WTC11 (cell line): ENCODE measurements at regions not wholly inside any gene's neighbourhood (a gene's known extent, or its start where the extent isn't known, plus 50 kb on each side); places are given as distances from the start of the nearest gene placed in this dataset.

Source experiments
- ATAC-seq: fragments of 200-7000 bp; cut with Tn5 transposase; 2 replicates; pipeline ENCODE4 v1.10.0; 2021; ENCODE audit warnings: mild to moderate bottlenecking, moderate library complexity
- CTCF ChIA-PET: fragments of 300-600 bp; sonication (Branson Sonifier 250); formaldehyde crosslinking; loops from one replicate; lab custom pipeline; 2021; ENCODE audit warnings: antibody characterized with exemption; lab: Charles Lee
- POLR2A ChIA-PET: fragments of 350-600 bp; sonication (Branson Sonifier 250); formaldehyde crosslinking; loops from one replicate; lab custom pipeline; 2021; ENCODE audit warnings: antibody characterized with exemption; lab: Charles Lee
- DNase-seq: peaks from one replicate; pipeline ENCODE4 v3.0.0; 2021; ENCODE audit warnings: low spot score
- H3K27ac Mint-ChIP-seq: 2 replicates; pipeline ENCODE4 v1.8.0; 2021; ENCODE audit warnings: mixed read lengths
- H3K27me3 Mint-ChIP-seq: 2 replicates; pipeline ENCODE4 v1.8.0; 2021; ENCODE audit warnings: low read depth, mild to moderate bottlenecking, moderate library complexity, mixed read lengths
- H3K36me3 Mint-ChIP-seq: 2 replicates; pipeline ENCODE4 v1.8.0; 2021; ENCODE audit warnings: mixed read lengths
- H3K4me1 Mint-ChIP-seq: 2 replicates; pipeline ENCODE4 v1.8.0; 2022; ENCODE audit warnings: mixed read lengths
- H3K4me3 Mint-ChIP-seq: 2 replicates; pipeline ENCODE4 v1.8.0; 2021; ENCODE audit warnings: mild to moderate bottlenecking, moderate library complexity, mixed read lengths
- H3K9me3 Mint-ChIP-seq: 2 replicates; pipeline ENCODE4 v1.8.0; 2021; ENCODE audit warnings: mixed read lengths
- CBFB ChIP-seq: sonication (generic); formaldehyde crosslinking; IDR thresholded peaks from 2 replicates; pipeline ENCODE4 v1.8.1; 2022; ENCODE audit warnings: mild to moderate bottlenecking, low read depth, missing genetic modification reagents
- E2F4 ChIP-seq: sonication (generic); formaldehyde crosslinking; IDR thresholded peaks from 2 replicates; pipeline ENCODE4 v1.8.1; 2022; ENCODE audit warnings: low read depth, mild to moderate bottlenecking, moderate library complexity, missing genetic modification reagents, borderline replicate concordance
- E2F5 ChIP-seq: sonication (generic); formaldehyde crosslinking; IDR thresholded peaks from 2 replicates; pipeline ENCODE4 v1.8.1; 2022; ENCODE audit warnings: mild to moderate bottlenecking, moderate library complexity, missing genetic modification reagents
- FOXJ3 ChIP-seq: sonication (generic); formaldehyde crosslinking; IDR thresholded peaks from 2 replicates; pipeline ENCODE4 v1.9.0; 2021; ENCODE audit warnings: missing genetic modification reagents, mild to moderate bottlenecking, borderline replicate concordance
- FOXP1 ChIP-seq: sonication (generic); formaldehyde crosslinking; IDR thresholded peaks from 2 replicates; pipeline ENCODE4 v1.8.0; 2022; ENCODE audit warnings: missing genetic modification reagents, mild to moderate bottlenecking, moderate library complexity, borderline replicate concordance
- GRHL2 ChIP-seq: fragments of 250-450 bp; sonication (Bioruptor Pico); IDR thresholded peaks from 2 replicates; pipeline ENCODE4 v1.8.0; 2022; ENCODE audit warnings: mild to moderate bottlenecking, moderate library complexity; ENCODE audit not compliant: insufficient replicate concordance, severe bottlenecking
- GTF2I ChIP-seq: fragments of 250-450 bp; sonication (Bioruptor Pico); conservative IDR thresholded peaks from 2 replicates; pipeline ENCODE4 v1.4.0; 2021; ENCODE audit warnings: mild to moderate bottlenecking
- JAZF1 ChIP-seq: fragments of 250-450 bp; sonication (Bioruptor Pico); IDR thresholded peaks from 2 replicates; pipeline ENCODE4 v1.9.0; 2021; ENCODE audit warnings: moderate library complexity, mild to moderate bottlenecking, inconsistent platforms
- MLX ChIP-seq: sonication (generic); formaldehyde crosslinking; IDR thresholded peaks from 2 replicates; pipeline ENCODE4 v1.8.1; 2023; ENCODE audit warnings: mild to moderate bottlenecking, missing genetic modification reagents, moderate library complexity
- MYBL2 ChIP-seq: sonication (generic); formaldehyde crosslinking; IDR thresholded peaks from 2 replicates; pipeline ENCODE4 v1.8.1; 2023; ENCODE audit warnings: mild to moderate bottlenecking, moderate library complexity, missing genetic modification reagents
- NR1H2 ChIP-seq: sonication (generic); formaldehyde crosslinking; IDR thresholded peaks from 2 replicates; pipeline ENCODE4 v1.9.0; 2021; ENCODE audit warnings: mild to moderate bottlenecking, moderate library complexity, missing genetic modification reagents
- NR3C1 ChIP-seq: sonication (generic); formaldehyde crosslinking; conservative IDR thresholded peaks from 2 replicates; pipeline ENCODE4 v1.8.1; 2023; ENCODE audit warnings: low read depth, mild to moderate bottlenecking, missing genetic modification reagents
- SP1 ChIP-seq: sonication (generic); formaldehyde crosslinking; conservative IDR thresholded peaks from 2 replicates; pipeline ENCODE4 v1.8.1; 2022; ENCODE audit warnings: missing genetic modification reagents
- USF2 ChIP-seq: sonication (generic); formaldehyde crosslinking; IDR thresholded peaks from 2 replicates; pipeline ENCODE4 v1.8.1; 2023; ENCODE audit warnings: mild to moderate bottlenecking, missing genetic modification reagents, moderate library complexity
- ZNF219 ChIP-seq: sonication (generic); formaldehyde crosslinking; IDR thresholded peaks from 2 replicates; pipeline ENCODE4 v1.8.0; 2023; ENCODE audit warnings: missing genetic modification reagents, mild to moderate bottlenecking, borderline replicate concordance
- ZNF281 ChIP-seq: sonication (generic); formaldehyde crosslinking; IDR thresholded peaks from 2 replicates; pipeline ENCODE4 v1.8.0; 2023; ENCODE audit warnings: mild to moderate bottlenecking, missing genetic modification reagents
- ZNF317 ChIP-seq: sonication (generic); formaldehyde crosslinking; IDR thresholded peaks from 2 replicates; pipeline ENCODE4 v1.8.1; 2023; ENCODE audit warnings: low read depth, mild to moderate bottlenecking, moderate library complexity, missing genetic modification reagents, borderline replicate concordance

- TF ChIP-seq E2F5 (CRISPR knock-in tag) (no peak), E2F4 (no peak), MYBL2 (CRISPR knock-in tag) (no peak), FOXJ3 (no peak), NR1H2 (CRISPR knock-in tag) (no peak), USF2 (no peak), CBFB (CRISPR knock-in tag) (no peak), ZNF281 (no peak), SP1 (CRISPR knock-in tag) (no peak), MLX (CRISPR knock-in tag) (no peak)
- TF ChIP-seq, all 79 proteins: peak for 0
Observed at GRCh38 chr2:237231593-237231992, 145.9 kb downstream of the COPS8 start (continued).

- no peak for DNase-seq
- H3K36me3 Mint-ChIP-seq: no peaks in the 10 kb centered on the region
- POLR2A ChIA-PET: no interaction called here
Observed at GRCh38 chr2:237232166-237232565, 146.5 kb downstream of the COPS8 start.

More at GRCh38 chr2:237232166-237232565, 146.5 kb downstream of the COPS8 start:
- no peak for ATAC-seq
- no peak overlapping the region for H3K4me3 Mint-ChIP-seq
- no peak for TF ChIP-seq ZNF281
- TF ChIP-seq JAZF1 (CRISPR knock-in tag): no peak
- no peak for TF ChIP-seq FOXP1 (CRISPR knock-in tag)
- TF ChIP-seq ZNF317: no peak
- no peak for TF ChIP-seq ZNF219 (CRISPR knock-in tag)
- TF ChIP-seq GTF2I (CRISPR knock-in tag): no peak
- no peak for TF ChIP-seq NR3C1 (CRISPR knock-in tag)
- no peak for TF ChIP-seq GRHL2 (CRISPR knock-in tag)
- H3K27ac Mint-ChIP-seq: no peak overlapping the region
- no peaks in the 10 kb centered on the region for H3K4me1 Mint-ChIP-seq
- H3K9me3 Mint-ChIP-seq: peaks cover 22% of the 10 kb centered on the region
- CTCF ChIA-PET: no interaction called here
- no peaks in the 10 kb centered on the region; the same call in 1 of the 2 replicates for H3K27me3 Mint-ChIP-seq
